Cardiac fibroblast (primary cell): ENCODE measurements at regions not wholly inside any gene's neighbourhood (a gene's known extent, or its start where the extent isn't known, plus 50 kb on each side); places are given as distances from the start of the nearest gene placed in this dataset.
A peak's percentile ranks its signal among the peaks of the same experiment; 100 is the strongest.

Experiments
- DNase-seq, 2 donors: peaks; one replicate each; pipeline versions ENCODE4 v3.0.0 to v3.0.0-alpha.2; 2010; ENCODE audit warnings: low read depth in 2 of 2
- H3K4me3 ChIP-seq, 2 donors: replicated peaks in 1 of 2; 1 replicate in 1 of 2; 2 replicates in 1 of 2; pipeline ENCODE4 v1.5.1; 2011; ENCODE audit warnings: low read depth in 2 of 2, low read length in 2 of 2, mild to moderate bottlenecking in 2 of 2, moderate library complexity in 1 of 2
- TF ChIP-seq, protein P1 (sequence below): IDR thresholded peaks from one replicate; pipeline ENCODE4 v1.5.1; 2011; ENCODE audit warnings: low read depth, mild to moderate bottlenecking, low read length, inconsistent platforms

DNA sequence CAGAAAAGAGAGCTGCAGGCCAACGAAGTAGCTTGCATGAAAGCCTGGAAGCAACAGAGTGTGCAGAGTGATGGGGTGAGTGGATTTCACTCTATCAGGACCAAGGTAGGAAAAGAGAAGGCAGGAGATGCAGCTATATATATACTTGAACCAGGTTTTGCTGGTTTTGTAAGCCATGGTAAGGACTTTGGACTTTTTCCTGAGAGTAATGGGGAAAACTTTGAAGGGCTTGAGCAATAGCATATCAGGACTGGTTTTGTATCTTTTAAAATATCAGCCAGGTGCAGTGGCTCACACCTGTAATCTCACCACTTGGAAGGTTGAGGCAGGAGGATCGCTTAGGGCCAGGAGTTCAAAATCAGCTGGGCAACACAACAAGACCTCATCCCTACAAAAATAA lies 120.6 kb upstream of the NRP1 start:
- H3K4me3 ChIP-seq, result no peak overlapping the region
- DNase-seq, result no peak
- TF ChIP-seq, protein P1, sequence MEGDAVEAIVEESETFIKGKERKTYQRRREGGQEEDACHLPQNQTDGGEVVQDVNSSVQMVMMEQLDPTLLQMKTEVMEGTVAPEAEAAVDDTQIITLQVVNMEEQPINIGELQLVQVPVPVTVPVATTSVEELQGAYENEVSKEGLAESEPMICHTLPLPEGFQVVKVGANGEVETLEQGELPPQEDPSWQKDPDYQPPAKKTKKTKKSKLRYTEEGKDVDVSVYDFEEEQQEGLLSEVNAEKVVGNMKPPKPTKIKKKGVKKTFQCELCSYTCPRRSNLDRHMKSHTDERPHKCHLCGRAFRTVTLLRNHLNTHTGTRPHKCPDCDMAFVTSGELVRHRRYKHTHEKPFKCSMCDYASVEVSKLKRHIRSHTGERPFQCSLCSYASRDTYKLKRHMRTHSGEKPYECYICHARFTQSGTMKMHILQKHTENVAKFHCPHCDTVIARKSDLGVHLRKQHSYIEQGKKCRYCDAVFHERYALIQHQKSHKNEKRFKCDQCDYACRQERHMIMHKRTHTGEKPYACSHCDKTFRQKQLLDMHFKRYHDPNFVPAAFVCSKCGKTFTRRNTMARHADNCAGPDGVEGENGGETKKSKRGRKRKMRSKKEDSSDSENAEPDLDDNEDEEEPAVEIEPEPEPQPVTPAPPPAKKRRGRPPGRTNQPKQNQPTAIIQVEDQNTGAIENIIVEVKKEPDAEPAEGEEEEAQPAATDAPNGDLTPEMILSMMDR, result no peak

DNA sequence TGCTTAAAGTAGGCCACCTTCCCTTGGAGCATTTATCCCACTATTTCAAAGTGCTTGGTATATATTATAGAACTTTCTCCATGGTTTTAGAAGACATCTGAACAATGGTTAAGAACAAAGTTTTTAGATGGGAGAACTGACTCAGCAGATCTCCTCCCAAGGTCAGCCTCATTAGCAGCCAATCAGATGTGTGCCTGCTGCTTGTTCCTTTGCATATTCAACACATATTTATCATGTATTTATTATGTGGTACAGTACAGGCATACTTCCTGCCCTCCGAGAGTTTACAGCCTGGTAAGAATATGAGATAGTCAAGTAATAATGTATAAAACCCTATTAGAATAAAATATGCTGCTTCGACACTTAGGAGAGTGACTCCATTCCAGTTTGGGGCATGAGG lies 120.1 kb upstream of the NRP1 start:
- TF ChIP-seq, protein P1, result no peak
- DNase-seq, result no peak
- H3K4me3 ChIP-seq, result no peak overlapping the region

DNA sequence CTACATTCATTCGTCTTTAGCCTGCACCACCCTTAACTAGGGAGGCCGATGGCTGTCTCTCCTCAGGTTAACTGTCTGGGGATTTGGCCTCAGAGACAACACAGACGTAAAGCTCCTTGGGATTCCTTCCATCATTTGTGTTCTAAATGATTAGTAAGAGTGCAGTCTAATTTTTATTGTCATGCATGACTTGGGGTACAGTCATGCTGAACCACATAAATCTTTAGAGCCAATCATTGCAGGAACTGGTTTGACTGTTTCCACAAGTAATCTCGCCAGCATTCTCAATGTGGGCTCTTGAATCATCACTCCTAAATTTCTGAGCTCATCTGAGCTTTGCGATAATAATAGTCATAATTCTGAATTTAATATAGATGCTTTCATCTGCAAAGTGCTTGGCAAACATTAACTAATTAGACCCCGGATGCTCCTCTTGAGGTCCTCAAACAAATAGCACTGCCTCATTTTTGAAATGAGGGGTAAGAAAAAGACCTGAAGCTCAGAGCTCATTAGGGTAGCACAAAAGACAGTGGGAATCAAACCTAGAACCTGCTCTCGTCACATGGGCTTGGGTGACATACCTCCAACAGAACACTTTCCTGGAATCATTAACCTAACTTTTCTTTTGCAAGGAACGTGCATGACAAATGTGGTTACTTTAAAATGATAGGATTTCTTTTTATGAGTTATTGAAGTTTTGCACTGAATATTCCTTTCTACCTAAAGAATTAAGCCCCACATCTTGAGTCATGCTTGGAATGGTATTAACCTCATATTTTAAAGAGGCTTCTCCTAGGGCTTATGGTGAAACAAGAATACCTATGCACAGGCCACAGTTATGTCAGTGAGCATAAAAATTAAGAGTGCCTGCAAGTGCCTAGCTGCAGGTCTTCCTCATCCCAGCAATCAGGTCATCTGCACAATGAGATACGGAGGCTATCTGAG lies 118.9 kb upstream of the NRP1 start:
- no peak overlapping the region for H3K4me3 ChIP-seq
- DNase-seq, result peak in 1 of 2 donors; percentile 62

DNA sequence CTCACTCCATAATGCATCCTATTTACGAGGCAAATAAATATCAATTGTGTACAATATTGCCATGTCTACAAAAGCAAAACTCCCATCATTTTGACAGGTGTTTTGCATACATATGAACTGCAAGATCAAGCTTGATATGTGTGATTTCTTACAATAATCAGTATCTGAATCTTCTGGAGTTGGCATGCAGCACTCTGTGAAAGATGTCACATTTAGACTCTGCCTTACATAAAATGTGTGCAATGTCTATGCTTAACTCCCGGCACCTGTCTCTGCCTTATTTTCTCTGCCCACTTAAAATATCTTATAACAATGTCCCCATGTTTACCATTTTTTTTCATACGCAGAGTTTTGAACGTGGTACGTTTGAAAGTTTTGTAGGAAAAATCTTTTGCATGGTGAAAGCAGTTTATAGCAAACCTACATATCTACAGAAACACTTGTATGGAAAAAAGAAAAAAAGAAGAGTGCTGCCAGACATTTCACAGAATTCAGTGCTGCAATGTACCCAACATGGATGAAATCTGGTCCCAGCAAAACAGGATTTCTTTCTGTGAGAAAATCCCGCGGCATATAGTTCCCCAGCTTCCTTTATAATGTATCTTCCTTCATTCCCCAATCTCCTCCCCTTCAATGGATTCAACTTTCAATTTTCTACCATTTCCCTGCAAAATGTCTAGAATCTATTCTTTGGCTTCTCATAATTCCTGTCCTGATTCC lies 114.1 kb upstream of the NRP1 start:
- no peak overlapping the region for H3K4me3 ChIP-seq
- TF ChIP-seq, protein P1, result no peak
- no peak for DNase-seq

More for the DNA sequence above, 118.9 kb upstream of the NRP1 start:
- TF ChIP-seq, protein P1, result no peak

DNA sequence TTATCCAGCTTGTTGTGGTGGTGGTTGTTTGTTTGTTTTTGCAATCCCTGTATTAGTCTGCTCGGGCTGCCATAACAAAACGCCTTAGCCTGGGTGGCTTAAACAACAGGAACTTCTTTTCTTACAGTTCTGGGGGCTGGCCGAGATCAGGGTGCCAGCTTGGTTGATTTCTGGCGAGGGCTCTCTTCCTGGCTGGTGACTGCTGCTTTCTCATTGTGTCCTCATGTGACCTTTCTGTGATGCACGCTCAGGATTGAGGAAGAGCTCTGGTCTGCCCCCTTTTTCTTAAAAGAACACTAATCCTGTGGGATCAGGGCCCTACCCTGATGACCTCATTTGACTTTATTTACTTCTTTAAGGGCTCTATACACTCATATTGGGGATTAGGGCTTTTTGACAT lies 107.1 kb upstream of the NRP1 start:
- TF ChIP-seq, protein P1, result no peak
- DNase-seq, result peak; percentile 24 to 42
- no peak overlapping the region for H3K4me3 ChIP-seq

DNA sequence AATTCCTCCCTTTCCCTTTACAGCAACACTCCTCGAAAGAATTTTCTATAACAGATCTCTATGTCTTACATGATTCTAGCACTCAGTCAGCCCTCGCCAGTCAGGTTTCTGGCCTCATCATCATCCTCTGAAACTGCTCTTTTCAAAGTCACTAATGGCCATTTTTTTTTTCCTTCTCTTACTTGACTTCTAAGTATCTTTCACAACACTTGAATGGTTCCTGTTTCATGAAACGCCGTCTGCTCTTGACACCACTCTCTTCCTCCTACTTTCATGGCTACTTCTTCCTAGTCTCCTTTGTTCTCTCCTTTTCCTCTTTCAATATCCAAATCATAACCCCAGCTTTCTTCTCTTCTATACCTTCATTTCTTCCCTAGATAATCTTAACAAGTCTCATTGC lies 100.5 kb upstream of the NRP1 start:
- no peak for DNase-seq
- H3K4me3 ChIP-seq, result no peak overlapping the region
- TF ChIP-seq, protein P1, result no peak
